Endodermal cell (in vitro differentiated cells): ENCODE measurements at regions not wholly inside any gene's neighbourhood (a gene's known extent, or its start where the extent isn't known, plus 50 kb on each side); places are given as distances from the start of the nearest gene placed in this dataset.

ENCODE experiments used
- DNase-seq: peaks from one replicate; pipeline ENCODE4 v3.0.0-alpha.2; 2017
- H3K27ac ChIP-seq: 2 replicates; pipeline ENCODE4 v1.5.1; 2013; ENCODE audit warnings: mild to moderate bottlenecking, low read depth, low read length, moderate library complexity
- H3K27me3 ChIP-seq: 2 replicates; pipeline ENCODE4 v1.6.1; 2013; ENCODE audit warnings: mild to moderate bottlenecking, low read length, moderate library complexity; ENCODE audit not compliant: insufficient read depth, control insufficient read depth, poor library complexity, severe bottlenecking
- H3K36me3 ChIP-seq: 2 replicates; pipeline ENCODE4 v1.7.0; 2013; ENCODE audit warnings: mild to moderate bottlenecking, low read length, moderate library complexity; ENCODE audit not compliant: control insufficient read depth, insufficient read depth
- H3K4me1 ChIP-seq: one replicate; pipeline ENCODE4 v1.7.0; 2013; ENCODE audit warnings: low read length; ENCODE audit not compliant: control insufficient read depth, insufficient read depth
- H3K4me3 ChIP-seq: 2 replicates; pipeline ENCODE4 v1.5.1; 2013; ENCODE audit warnings: mild to moderate bottlenecking, low read length, moderate library complexity
- H3K9ac ChIP-seq: 2 replicates; pipeline ENCODE4 v1.6.1; 2013; ENCODE audit warnings: mild to moderate bottlenecking, low read length, moderate library complexity; ENCODE audit not compliant: poor library complexity, severe bottlenecking; ENCODE audit errors: extremely low read depth
- H3K9me3 ChIP-seq: 2 replicates; pipeline ENCODE4 v1.6.1; 2013; ENCODE audit warnings: mild to moderate bottlenecking, low read length, moderate library complexity; ENCODE audit not compliant: control insufficient read depth
- H3K27ac Mint-ChIP-seq: 2 replicates; pipeline ENCODE4 v1.8.0; 2020; ENCODE audit warnings: mixed read lengths
- H3K27me3 Mint-ChIP-seq: 2 replicates; pipeline ENCODE4 v1.8.0; 2021; ENCODE audit warnings: mild to moderate bottlenecking, mixed read lengths; ENCODE audit not compliant: insufficient read depth
- H3K36me3 Mint-ChIP-seq: 2 replicates; pipeline ENCODE4 v1.8.0; 2020; ENCODE audit warnings: low read depth, mixed read lengths
- H3K4me1 Mint-ChIP-seq: 2 replicates; pipeline ENCODE4 v1.8.0; 2020; ENCODE audit warnings: mixed read lengths
- H3K4me3 Mint-ChIP-seq: 2 replicates; pipeline ENCODE4 v1.8.0; 2020; ENCODE audit warnings: mild to moderate bottlenecking, moderate library complexity, mixed read lengths
- H3K9me3 Mint-ChIP-seq: 2 replicates; pipeline ENCODE4 v1.8.0; 2020; ENCODE audit warnings: mild to moderate bottlenecking, mixed read lengths
- WGBS, 2 experiments: methylation state at CpG; one replicate each; pipeline versions ENCODE4 v1.1.5 to v1.1.7; 2013; ENCODE audit warnings: missing lambda C conversion rate in 2 of 2, mixed read lengths in 1 of 2; ENCODE audit not compliant: insufficient coverage in 1 of 2, insufficient read length in 1 of 2; 5-methylcytosine and 5-hydroxymethylcytosine counted together
- TF ChIP-seq, protein P1 (sequence below): fragments of 200-600 bp; sonication (generic); conservative IDR thresholded peaks from 2 replicates; pipeline ENCODE4 v1.5.0; 2021; ENCODE audit warnings: antibody characterized with exemption, mild to moderate bottlenecking

DNA sequence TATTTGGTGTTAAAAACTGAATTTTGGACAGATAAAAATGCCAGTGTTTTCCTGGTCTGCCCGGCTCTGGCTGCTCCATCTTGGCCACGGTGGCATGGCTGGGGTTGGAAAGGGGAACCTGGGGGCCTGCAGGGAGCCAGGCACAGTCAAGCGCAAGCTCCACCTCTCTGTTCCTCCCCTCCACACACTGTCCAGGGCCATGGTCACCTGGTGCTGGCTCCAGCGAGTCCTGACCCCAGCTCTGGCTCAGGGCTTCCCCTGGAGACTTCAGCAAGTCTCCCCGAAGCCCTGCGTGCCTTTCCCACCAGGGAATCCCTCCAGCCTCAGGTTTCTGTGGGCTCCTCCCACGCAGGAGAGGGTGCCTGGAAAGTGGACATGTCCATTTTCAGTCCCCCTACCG lies 298.5 kb downstream of the QKI start:
- H3K27ac Mint-ChIP-seq = no peak overlapping the region
- H3K36me3 ChIP-seq = no peaks in the 10 kb centered on the region
- 87 to 92% methylated on average over 3 to 7 of the region's 8 CpGs for WGBS, 2 experiments
- H3K4me3 ChIP-seq = no peak overlapping the region
- no peak for DNase-seq
- H3K9ac ChIP-seq = no peak overlapping the region
- H3K27me3 ChIP-seq = no peaks in the 10 kb centered on the region
- no peaks in the 10 kb centered on the region for H3K9me3 ChIP-seq
- H3K27ac ChIP-seq = no peak overlapping the region
- peaks cover 16% of the 10 kb centered on the region for H3K27me3 Mint-ChIP-seq
- no peaks in the 10 kb centered on the region for H3K36me3 Mint-ChIP-seq
- H3K4me1 Mint-ChIP-seq = no peaks in the 10 kb centered on the region
- TF ChIP-seq, protein P1, sequence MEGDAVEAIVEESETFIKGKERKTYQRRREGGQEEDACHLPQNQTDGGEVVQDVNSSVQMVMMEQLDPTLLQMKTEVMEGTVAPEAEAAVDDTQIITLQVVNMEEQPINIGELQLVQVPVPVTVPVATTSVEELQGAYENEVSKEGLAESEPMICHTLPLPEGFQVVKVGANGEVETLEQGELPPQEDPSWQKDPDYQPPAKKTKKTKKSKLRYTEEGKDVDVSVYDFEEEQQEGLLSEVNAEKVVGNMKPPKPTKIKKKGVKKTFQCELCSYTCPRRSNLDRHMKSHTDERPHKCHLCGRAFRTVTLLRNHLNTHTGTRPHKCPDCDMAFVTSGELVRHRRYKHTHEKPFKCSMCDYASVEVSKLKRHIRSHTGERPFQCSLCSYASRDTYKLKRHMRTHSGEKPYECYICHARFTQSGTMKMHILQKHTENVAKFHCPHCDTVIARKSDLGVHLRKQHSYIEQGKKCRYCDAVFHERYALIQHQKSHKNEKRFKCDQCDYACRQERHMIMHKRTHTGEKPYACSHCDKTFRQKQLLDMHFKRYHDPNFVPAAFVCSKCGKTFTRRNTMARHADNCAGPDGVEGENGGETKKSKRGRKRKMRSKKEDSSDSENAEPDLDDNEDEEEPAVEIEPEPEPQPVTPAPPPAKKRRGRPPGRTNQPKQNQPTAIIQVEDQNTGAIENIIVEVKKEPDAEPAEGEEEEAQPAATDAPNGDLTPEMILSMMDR = no peak
- H3K9me3 Mint-ChIP-seq = no peaks in the 10 kb centered on the region
- no peak overlapping the region for H3K4me3 Mint-ChIP-seq
- H3K4me1 ChIP-seq = no peaks in the 10 kb centered on the region

DNA sequence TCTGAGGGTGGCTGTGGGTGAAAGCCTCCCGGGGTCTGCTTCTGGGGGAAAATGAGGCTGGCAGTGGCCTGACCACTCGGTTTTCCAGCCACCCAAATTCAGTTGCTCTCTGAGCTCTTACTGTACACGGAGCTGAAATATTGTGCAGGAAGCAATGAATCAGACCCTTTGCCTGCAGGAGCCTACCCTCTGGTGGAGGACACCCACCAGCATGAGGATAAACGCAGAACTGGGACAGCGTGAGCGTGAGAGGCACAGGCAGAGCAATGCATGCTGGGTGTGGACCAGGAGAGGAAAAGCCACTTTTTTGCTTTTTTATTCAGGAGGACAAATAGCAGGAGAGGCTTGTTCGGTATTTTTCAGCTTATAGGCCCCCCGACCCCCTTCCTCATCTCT lies 298.0 kb downstream of the QKI start:
- H3K9ac ChIP-seq = no peak overlapping the region
- no peak overlapping the region for H3K27ac Mint-ChIP-seq

DNA sequence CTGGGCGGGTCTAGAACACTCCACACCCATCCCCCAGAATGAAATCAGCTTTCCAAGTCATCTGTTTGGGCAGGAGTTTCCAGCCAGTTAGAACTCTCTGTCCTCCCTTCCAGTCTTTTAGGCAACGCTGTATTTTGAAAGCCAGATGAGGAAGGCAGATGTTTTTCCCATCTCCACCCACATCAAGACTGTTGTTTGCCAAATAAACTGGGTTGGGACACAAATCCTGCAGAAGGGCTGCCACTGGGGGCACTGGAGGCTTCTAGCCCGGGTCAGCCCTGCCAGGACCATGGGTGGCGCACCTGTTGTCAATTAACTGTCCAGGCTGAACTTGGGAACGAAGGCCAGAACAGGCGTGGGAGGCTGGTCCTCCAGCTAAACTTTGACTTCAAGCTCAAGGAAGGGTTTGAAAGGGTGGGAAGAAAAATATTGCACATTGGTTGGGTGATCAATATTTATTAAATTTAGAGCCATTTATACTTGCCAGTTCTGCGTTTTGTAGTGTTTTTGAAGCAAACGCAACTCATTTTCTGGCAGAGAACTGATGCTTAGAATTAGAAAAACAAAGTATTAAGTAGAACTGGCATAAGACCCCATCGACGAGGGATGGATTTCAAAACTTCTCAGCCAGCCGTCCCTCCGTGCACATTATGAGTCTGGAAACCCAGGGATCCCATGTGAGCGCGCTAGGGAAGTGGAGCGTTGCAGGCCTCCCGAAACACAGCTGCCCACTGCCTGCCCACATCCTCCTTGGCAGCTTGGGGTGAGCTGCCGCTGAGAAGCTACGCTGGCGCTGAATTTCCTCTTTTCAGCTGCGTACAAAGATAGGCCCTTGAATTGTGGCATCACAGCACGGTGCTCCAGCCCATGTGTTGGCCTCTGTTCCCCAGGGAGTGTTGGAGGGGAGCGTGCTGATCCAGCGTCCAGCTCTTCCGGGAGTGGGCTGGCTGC lies 297.4 kb downstream of the QKI start:
- no peaks in the 10 kb centered on the region for H3K36me3 Mint-ChIP-seq
- H3K4me1 Mint-ChIP-seq = no peaks in the 10 kb centered on the region
- Histone ChIP-seq H3K9me3 (no peaks in the 10 kb centered on the region), H3K4me3 (no peak overlapping the region), H3K27ac (no peak overlapping the region), H3K27me3 (no peaks in the 10 kb centered on the region), H3K9ac (no peak overlapping the region), H3K36me3 (no peaks in the 10 kb centered on the region), H3K4me1 (no peaks in the 10 kb centered on the region)
- peaks cover 20% of the 10 kb centered on the region for H3K27me3 Mint-ChIP-seq
- no peak overlapping the region for H3K27ac Mint-ChIP-seq
- TF ChIP-seq, protein P1 = peak; percentile 58
- DNase-seq = peak; percentile 67
- 91 to 96% methylated on average over 21 to 24 of the region's 24 CpGs for WGBS, 2 experiments
- no peaks in the 10 kb centered on the region for H3K9me3 Mint-ChIP-seq
- no peak overlapping the region for H3K4me3 Mint-ChIP-seq

More for the DNA sequence above, 298.0 kb downstream of the QKI start:
- Histone ChIP-seq H3K27me3 (no peaks in the 10 kb centered on the region), H3K9me3 (no peaks in the 10 kb centered on the region), H3K27ac (no peak overlapping the region), H3K36me3 (no peaks in the 10 kb centered on the region), H3K4me3 (no peak overlapping the region), H3K4me1 (no peaks in the 10 kb centered on the region)
- no peak for DNase-seq
- H3K36me3 Mint-ChIP-seq = no peaks in the 10 kb centered on the region
- WGBS, 2 experiments = 87 to 92% methylated on average over 5 to 8 of the region's 8 CpGs
- no peaks in the 10 kb centered on the region for H3K9me3 Mint-ChIP-seq
- TF ChIP-seq, protein P1 = no peak
- no peak overlapping the region for H3K4me3 Mint-ChIP-seq
- no peaks in the 10 kb centered on the region for H3K4me1 Mint-ChIP-seq
- H3K27me3 Mint-ChIP-seq = peaks cover 17% of the 10 kb centered on the region
